ENCODE measurements at regions not wholly inside any gene's neighbourhood (a gene's known extent, or its start where the extent isn't known, plus 50 kb on each side); places are given as distances from the start of the nearest gene placed in this dataset.

DNA sequence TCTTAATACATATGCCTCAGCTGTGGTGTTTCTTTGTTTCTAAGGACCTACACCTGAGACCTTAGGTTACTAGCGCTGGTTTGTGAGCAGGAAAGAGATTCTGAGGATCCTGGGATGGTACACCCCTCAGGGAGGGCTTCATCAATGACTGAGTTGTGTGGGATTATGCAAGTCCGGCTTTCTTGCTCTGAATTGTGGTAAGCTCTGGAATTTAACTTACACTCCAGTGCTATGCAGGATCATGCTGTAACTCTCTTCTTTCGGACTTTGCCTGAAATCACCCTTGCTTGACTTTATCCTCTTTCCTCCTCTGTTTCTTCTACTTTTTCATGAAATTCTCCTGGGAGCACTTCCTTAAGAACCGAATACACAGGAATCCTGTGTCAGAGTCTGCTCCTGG is 431.5 kb upstream of the BOD1L1 start:
- no peaks in the 10 kb centered on the region for H3K36me3 Mint-ChIP-seq (ENCODE audit: unreplicated experiment)
- TF ChIP-seq, protein P1, sequence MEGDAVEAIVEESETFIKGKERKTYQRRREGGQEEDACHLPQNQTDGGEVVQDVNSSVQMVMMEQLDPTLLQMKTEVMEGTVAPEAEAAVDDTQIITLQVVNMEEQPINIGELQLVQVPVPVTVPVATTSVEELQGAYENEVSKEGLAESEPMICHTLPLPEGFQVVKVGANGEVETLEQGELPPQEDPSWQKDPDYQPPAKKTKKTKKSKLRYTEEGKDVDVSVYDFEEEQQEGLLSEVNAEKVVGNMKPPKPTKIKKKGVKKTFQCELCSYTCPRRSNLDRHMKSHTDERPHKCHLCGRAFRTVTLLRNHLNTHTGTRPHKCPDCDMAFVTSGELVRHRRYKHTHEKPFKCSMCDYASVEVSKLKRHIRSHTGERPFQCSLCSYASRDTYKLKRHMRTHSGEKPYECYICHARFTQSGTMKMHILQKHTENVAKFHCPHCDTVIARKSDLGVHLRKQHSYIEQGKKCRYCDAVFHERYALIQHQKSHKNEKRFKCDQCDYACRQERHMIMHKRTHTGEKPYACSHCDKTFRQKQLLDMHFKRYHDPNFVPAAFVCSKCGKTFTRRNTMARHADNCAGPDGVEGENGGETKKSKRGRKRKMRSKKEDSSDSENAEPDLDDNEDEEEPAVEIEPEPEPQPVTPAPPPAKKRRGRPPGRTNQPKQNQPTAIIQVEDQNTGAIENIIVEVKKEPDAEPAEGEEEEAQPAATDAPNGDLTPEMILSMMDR (IDR thresholded peaks at IDR 0.05) = no peak
- peaks cover 4% of the 10 kb centered on the region for H3K9me3 Mint-ChIP-seq (ENCODE audit: unreplicated experiment)
- H3K4me3 Mint-ChIP-seq (ENCODE audit: unreplicated experiment) = no peak overlapping the region
- H3K27ac Mint-ChIP-seq (ENCODE audit: unreplicated experiment) = no peak overlapping the region
- no peaks in the 10 kb centered on the region for H3K27me3 Mint-ChIP-seq (ENCODE audit: unreplicated experiment)
- DNase-seq (ENCODE audit: extremely low spot score, unreplicated experiment) = no peak
- no peaks in the 10 kb centered on the region for H3K4me1 Mint-ChIP-seq (ENCODE audit: unreplicated experiment)

DNA sequence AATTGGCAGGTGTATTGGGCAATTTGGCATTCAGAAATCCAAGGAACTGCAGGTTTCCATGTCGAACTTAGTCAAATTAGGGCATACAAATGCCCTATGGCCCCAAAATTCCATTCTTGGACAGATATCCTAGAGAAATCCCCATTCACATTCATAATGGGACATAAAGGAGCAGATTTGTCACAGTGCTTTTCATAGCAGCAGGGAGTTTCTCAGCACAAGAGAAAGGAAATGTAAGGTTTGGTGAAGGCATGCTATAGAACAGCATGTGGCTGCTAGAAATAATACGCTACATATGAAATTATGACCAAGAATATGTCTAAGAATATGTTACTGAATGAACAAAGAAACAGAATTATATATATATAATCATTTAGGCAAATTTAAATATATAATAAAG is 437.5 kb upstream of the BOD1L1 start:
- Mint-ChIP-seq H3K4me1 (ENCODE audit: unreplicated experiment) (peaks cover 10% of the 10 kb centered on the region), H3K36me3 (ENCODE audit: unreplicated experiment) (no peaks in the 10 kb centered on the region), H3K4me3 (ENCODE audit: unreplicated experiment) (no peak overlapping the region), H3K27ac (ENCODE audit: unreplicated experiment) (no peak overlapping the region), H3K9me3 (ENCODE audit: unreplicated experiment) (peaks cover 4% of the 10 kb centered on the region), H3K27me3 (ENCODE audit: unreplicated experiment) (no peaks in the 10 kb centered on the region)
- no peak for DNase-seq (ENCODE audit: extremely low spot score, unreplicated experiment)
- TF ChIP-seq, protein P1 (IDR thresholded peaks at IDR 0.05) = no peak

DNA sequence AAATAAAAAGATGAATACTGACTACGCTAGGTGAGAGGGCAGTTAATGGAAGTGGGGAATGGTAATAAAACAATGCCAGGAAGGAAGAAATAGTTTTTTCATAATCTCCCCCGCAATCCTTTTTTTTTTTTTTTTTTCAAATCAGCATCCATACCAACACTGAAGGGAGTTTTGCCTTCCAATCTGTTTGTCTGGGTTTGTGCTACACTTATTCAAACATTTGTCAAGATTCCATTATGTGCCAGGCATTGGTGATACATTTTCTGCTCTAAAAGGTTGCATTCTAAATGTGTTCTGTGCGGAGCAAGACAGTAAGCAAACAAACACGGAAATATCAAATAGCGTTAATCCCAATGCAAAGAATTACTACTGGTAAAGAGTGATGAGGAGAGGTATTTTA is 437.9 kb upstream of the BOD1L1 start:
- peaks cover 4% of the 10 kb centered on the region for H3K9me3 Mint-ChIP-seq (ENCODE audit: unreplicated experiment)
- H3K4me3 Mint-ChIP-seq (ENCODE audit: unreplicated experiment) = no peak overlapping the region
- TF ChIP-seq, protein P1 (IDR thresholded peaks at IDR 0.05) = no peak
- H3K27ac Mint-ChIP-seq (ENCODE audit: unreplicated experiment) = no peak overlapping the region
- H3K4me1 Mint-ChIP-seq (ENCODE audit: unreplicated experiment) = peaks cover 12% of the 10 kb centered on the region
- H3K27me3 Mint-ChIP-seq (ENCODE audit: unreplicated experiment) = no peaks in the 10 kb centered on the region
- DNase-seq (ENCODE audit: extremely low spot score, unreplicated experiment) = no peak
- H3K36me3 Mint-ChIP-seq (ENCODE audit: unreplicated experiment) = no peaks in the 10 kb centered on the region

DNA sequence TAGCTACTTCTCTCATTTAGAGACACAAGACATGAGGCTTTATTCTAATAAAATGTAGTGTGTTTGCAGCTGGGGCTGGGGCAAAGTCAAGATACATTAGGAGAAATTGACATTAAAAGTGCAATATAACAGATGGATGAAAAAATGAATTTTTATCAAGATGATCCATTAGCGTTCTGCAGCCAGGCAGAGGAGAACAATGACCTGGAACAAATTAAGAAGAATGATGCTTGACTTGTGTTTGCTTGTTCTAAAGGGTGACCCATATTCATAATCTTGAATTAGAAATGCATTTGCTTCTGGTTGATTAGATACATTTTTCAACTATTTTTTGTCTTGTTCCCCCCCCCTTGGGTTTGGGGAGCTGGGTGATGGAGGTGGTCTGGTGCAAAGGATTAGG is 439.5 kb upstream of the BOD1L1 start:
- Mint-ChIP-seq H3K36me3 (ENCODE audit: unreplicated experiment) (no peaks in the 10 kb centered on the region), H3K27ac (ENCODE audit: unreplicated experiment) (no peak overlapping the region), H3K9me3 (ENCODE audit: unreplicated experiment) (peaks cover 6% of the 10 kb centered on the region), H3K4me1 (ENCODE audit: unreplicated experiment) (peaks cover 12% of the 10 kb centered on the region), H3K4me3 (ENCODE audit: unreplicated experiment) (no peak overlapping the region), H3K27me3 (ENCODE audit: unreplicated experiment) (no peaks in the 10 kb centered on the region)
- TF ChIP-seq, protein P1 (IDR thresholded peaks at IDR 0.05) = no peak
- DNase-seq (ENCODE audit: extremely low spot score, unreplicated experiment) = no peak

DNA sequence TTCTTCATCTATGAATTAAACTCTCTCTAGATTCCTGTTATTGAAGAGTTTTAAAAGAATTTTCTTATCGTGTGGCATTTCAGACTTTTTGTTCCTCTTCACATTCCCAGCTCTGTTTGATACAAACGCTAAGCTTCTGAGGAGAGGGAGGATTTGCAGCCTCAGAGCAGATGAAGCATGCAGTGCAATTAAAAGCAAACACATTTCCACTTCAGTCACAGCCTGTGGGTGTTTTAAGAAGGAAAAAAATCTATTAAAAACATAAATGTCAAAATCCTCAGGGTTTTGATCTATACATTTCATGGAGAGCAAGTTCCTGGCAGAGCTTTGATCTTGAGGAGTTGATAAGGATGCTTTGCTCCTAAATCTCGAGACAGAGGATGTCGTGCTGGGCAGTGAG is 442.4 kb upstream of the BOD1L1 start:
- DNase-seq (ENCODE audit: extremely low spot score, unreplicated experiment) = no peak
- Mint-ChIP-seq H3K27me3 (ENCODE audit: unreplicated experiment) (no peaks in the 10 kb centered on the region), H3K27ac (ENCODE audit: unreplicated experiment) (no peak overlapping the region), H3K36me3 (ENCODE audit: unreplicated experiment) (no peaks in the 10 kb centered on the region), H3K4me1 (ENCODE audit: unreplicated experiment) (peaks cover 12% of the 10 kb centered on the region), H3K4me3 (ENCODE audit: unreplicated experiment) (no peak overlapping the region), H3K9me3 (ENCODE audit: unreplicated experiment) (peaks cover 14% of the 10 kb centered on the region)
- TF ChIP-seq, protein P1 (IDR thresholded peaks at IDR 0.05) = no peak
